OCI-LY7 (cell line): ENCODE measurements at regions not wholly inside any gene's neighbourhood (a gene's known extent, or its start where the extent isn't known, plus 50 kb on each side); places are given as distances from the start of the nearest gene placed in this dataset.
"Not testable (repeated sequence)": the region's sequence is repeated elsewhere in the genome, so short reads cannot be mapped to it uniquely, and the experiment has no call there.

Source experiments
- BruUV-seq: library from RNA; stranded (reverse); fragments of 400-500 nt; replicated peaks from 2 replicates; lab custom pipeline; 2021; lab: Mats Ljungman, UMichigan
- CTCF ChIA-PET: fragments of 300-600 bp; sonication (Branson Sonifier 250); formaldehyde crosslinking; loops from one replicate; lab custom pipeline; 2022; ENCODE audit warnings: antibody characterized with exemption; ENCODE audit not compliant: unreplicated experiment; lab: Charles Lee
- POLR2A ChIA-PET: fragments of 300-600 bp; sonication (Branson Sonifier 250); formaldehyde crosslinking; loops from one replicate; lab custom pipeline; 2022; ENCODE audit warnings: antibody characterized with exemption; lab: Charles Lee
- DNase-seq: peaks from one replicate; pipeline ENCODE4 v3.0.0-alpha.2; 2015; ENCODE audit warnings: low spot score
- H2AFZ ChIP-seq: fragments of 200-600 bp; sonication (generic), shearing (Covaris generic); 2 replicates; pipeline ENCODE4 v1.6.1; 2014; ENCODE audit warnings: mild to moderate bottlenecking, antibody characterized with exemption, low read length, moderate library complexity
- H3K27ac ChIP-seq: fragments of 200-600 bp; sonication (generic); 2 replicates; pipeline ENCODE4 v1.5.1; 2014; ENCODE audit warnings: mixed run types, low read depth, mild to moderate bottlenecking, moderate library complexity, low read length, inconsistent platforms; ENCODE audit not compliant: poor library complexity, severe bottlenecking
- H3K36me3 ChIP-seq: fragments of 200-600 bp; sonication (generic); 2 replicates; pipeline ENCODE4 v1.6.1; 2014; ENCODE audit warnings: mild to moderate bottlenecking, antibody characterized with exemption, low read length, moderate library complexity, mixed read lengths; ENCODE audit not compliant: insufficient read depth
- H3K4me1 ChIP-seq: fragments of 200-600 bp; sonication (generic); 2 replicates; pipeline ENCODE4 v1.5.1; 2014; ENCODE audit warnings: mild to moderate bottlenecking, low read length; ENCODE audit not compliant: insufficient read depth, poor library complexity, severe bottlenecking
- H3K4me2 ChIP-seq: fragments of 200-600 bp; sonication (generic); 2 replicates; pipeline ENCODE4 v1.6.1; 2014; ENCODE audit warnings: mild to moderate bottlenecking, low read length
- H3K4me3 ChIP-seq: fragments of 200-600 bp; sonication (generic); 2 replicates; pipeline ENCODE4 v1.5.1; 2014; ENCODE audit warnings: mild to moderate bottlenecking, low read depth, low read length; ENCODE audit not compliant: poor library complexity, severe bottlenecking
- H3K79me2 ChIP-seq: fragments of 200-600 bp; sonication (generic); 2 replicates; pipeline ENCODE4 v1.6.1; 2016; ENCODE audit warnings: low read depth, mild to moderate bottlenecking, low read length, moderate library complexity, mixed read lengths; ENCODE audit not compliant: insufficient read depth
- H3K9me2 ChIP-seq: fragments of 200-600 bp; sonication (generic); 2 replicates; pipeline ENCODE4 v1.6.1; 2016; ENCODE audit warnings: mild to moderate bottlenecking, low read length, mixed read lengths; ENCODE audit not compliant: insufficient read depth
- H3K9me3 ChIP-seq: fragments of 200-600 bp; sonication (generic); 2 replicates; pipeline ENCODE4 v1.6.1; 2014; ENCODE audit warnings: mild to moderate bottlenecking, mixed run types, low read length, mixed read lengths
- H4K20me1 ChIP-seq: fragments of 200-600 bp; sonication (generic); 2 replicates; pipeline ENCODE4 v1.6.1; 2014; ENCODE audit warnings: mild to moderate bottlenecking, antibody characterized with exemption, low read length, moderate library complexity, mixed read lengths; ENCODE audit not compliant: insufficient read depth
- CTCF ChIP-seq: fragments of 200-600 bp; sonication (generic); conservative IDR thresholded peaks from 2 replicates; pipeline ENCODE4 v1.5.1; 2014; ENCODE audit warnings: mild to moderate bottlenecking, antibody characterized with exemption, low read length, moderate library complexity, mixed read lengths
- EZH2phosphoT487 ChIP-seq: fragments of 200-600 bp; sonication (generic); IDR thresholded peaks from 2 replicates; pipeline ENCODE4 v1.6.1; 2018; ENCODE audit warnings: low read depth, borderline replicate concordance, mild to moderate bottlenecking, mixed run types, antibody characterized with exemption, low read length, moderate library complexity, mixed read lengths
- intact Hi-C: fragments of 100-400 bp; cut with micrococcal nuclease; formaldehyde crosslinking; loops from one replicate; pipeline ENCODE4 v1.10.0; 2022; ENCODE audit not compliant: unreplicated experiment

GRCh38 chr11:97570636-97571035 is 1180.8 kb downstream of the JRKL start:
- ChIA-PET CTCF (no interaction called here), POLR2A (no interaction called here)
- H3K9me3 ChIP-seq: no peaks in the 10 kb centered on the region
- no peak overlapping the region for H3K4me2 ChIP-seq
- intact Hi-C loops: no loop called here
- BruUV-seq: no TSS peak
- H3K79me2 ChIP-seq: no peaks in the 10 kb centered on the region
- no peak overlapping the region for H3K27ac ChIP-seq
- H4K20me1 ChIP-seq: no peaks in the 10 kb centered on the region
- H3K4me1 ChIP-seq: no peaks in the 10 kb centered on the region
- no peaks in the 10 kb centered on the region for H3K36me3 ChIP-seq
- TF ChIP-seq CTCF (no peak), EZH2phosphoT487 (no peak)
- no peak overlapping the region for H3K4me3 ChIP-seq
- no peak for DNase-seq
- no peaks in the 10 kb centered on the region for H3K9me2 ChIP-seq
- H2AFZ ChIP-seq: no peak overlapping the region

GRCh38 chr11:97573771-97574170 is 1184.0 kb downstream of the JRKL start:
- H3K9me3 ChIP-seq, H2AFZ ChIP-seq, POLR2A ChIA-PET, H3K27ac ChIP-seq, H3K4me2 ChIP-seq, intact Hi-C loops, DNase-seq, BruUV-seq, CTCF ChIA-PET, H3K4me3 ChIP-seq, H3K36me3 ChIP-seq, H3K4me1 ChIP-seq, H3K9me2 ChIP-seq, H3K79me2 ChIP-seq, H4K20me1 ChIP-seq: not testable (repeated sequence)

GRCh38 chr11:97574976-97575665 is 1185.3 kb downstream of the JRKL start:
- Histone ChIP-seq H3K9me2 (no peaks in the 10 kb centered on the region), H3K4me3 (no peak overlapping the region), H4K20me1 (no peaks in the 10 kb centered on the region), H3K4me1 (no peaks in the 10 kb centered on the region), H3K4me2 (no peak overlapping the region), H3K27ac (no peak overlapping the region), H3K9me3 (no peaks in the 10 kb centered on the region), H3K79me2 (no peaks in the 10 kb centered on the region), H3K36me3 (no peaks in the 10 kb centered on the region), H2AFZ (no peak overlapping the region)
- ChIA-PET CTCF (no interaction called here), POLR2A (no interaction called here)
- TF ChIP-seq EZH2phosphoT487 (no peak), CTCF (no peak)
- BruUV-seq: no TSS peak
- intact Hi-C loops: no loop called here
- DNase-seq: no peak
